HCT116 (cell line): ENCODE measurements at regions not wholly inside any gene's neighbourhood (a gene's known extent, or its start where the extent isn't known, plus 50 kb on each side); places are given as distances from the start of the nearest gene placed in this dataset.

Source experiments
- ATAC-seq: fragments of 200-7000 bp; cut with Tn5 transposase; 2 replicates; pipeline ENCODE4 v1.9.1; 2020; ENCODE audit warnings: mild to moderate bottlenecking, moderate library complexity
- BruUV-seq: library from RNA; stranded (reverse); fragments of 400-500 nt; replicated peaks from 2 replicates; lab custom pipeline; 2021; lab: Mats Ljungman, UMichigan
- CTCF ChIA-PET: fragments of 300-600 bp; sonication (Branson Sonifier 250); formaldehyde crosslinking; loops from one replicate; lab custom pipeline; 2021; ENCODE audit warnings: antibody characterized with exemption; lab: Charles Lee
- POLR2A ChIA-PET: fragments of 300-600, 350-600 bp; sonication (Branson Sonifier 250); formaldehyde crosslinking; loops from one replicate; lab custom pipeline; 2021; ENCODE audit warnings: antibody characterized with exemption; lab: Charles Lee
- RAD21 ChIA-PET, 2 experiments: fragments of 300-600 bp; sonication (Branson Sonifier 250); formaldehyde crosslinking; loops; one replicate each; lab custom pipeline; 2023; ENCODE audit warnings: low total read pairs in 2 of 2; ENCODE audit not compliant: uncharacterized antibody in 2 of 2, unreplicated experiment in 2 of 2, low non-redundant PET in 1 of 2; lab: Charles Lee
- DNase-seq: peaks from one replicate; pipeline ENCODE4 v3.0.0-alpha.2; 2010; ENCODE audit warnings: low read depth, low spot score
- H2AFZ ChIP-seq: fragments of 200-600 bp; shearing (Covaris generic), sonication (generic); 2 replicates; pipeline ENCODE4 v1.6.1; 2017; ENCODE audit warnings: low read depth, mixed run types, mixed read lengths, antibody characterized with exemption, low read length; ENCODE audit not compliant: poor library complexity, severe bottlenecking
- H3K27ac ChIP-seq: 2 replicates; pipeline ENCODE4 v1.5.1; 2012; ENCODE audit warnings: low read depth, low read length
- H3K27me3 ChIP-seq: fragments of 200-600 bp; sonication (generic); 2 replicates; pipeline ENCODE4 v1.6.1; 2016; ENCODE audit warnings: mixed run types, low read length, mixed read lengths; ENCODE audit not compliant: insufficient read depth
- H3K36me3 ChIP-seq, 2 experiments: fragments of 200-500 bp in 1 of 2; fragments of 200-600 bp in 1 of 2; sonication (Bioruptor generic) in 1 of 2; sonication (generic) in 1 of 2; 2 replicates each; pipeline versions ENCODE4 v1.5.1 to v1.6.1; 2014 to 2016; ENCODE audit warnings: low read length in 2 of 2, inconsistent platforms in 1 of 2, mixed read lengths in 1 of 2, mixed run types in 1 of 2; ENCODE audit not compliant: insufficient read depth in 2 of 2, control insufficient read depth in 1 of 2
- H3K4me1 ChIP-seq, 2 experiments: fragments of 200-600 bp in 1 of 2; sonication (generic) in 1 of 2; 2 replicates each; pipeline versions ENCODE4 v1.5.1 to v1.6.1; 2012 to 2017; ENCODE audit warnings: low read length in 2 of 2, inconsistent platforms in 1 of 2, mild to moderate bottlenecking in 1 of 2, mixed read lengths in 1 of 2, mixed run types in 1 of 2, moderate library complexity in 1 of 2; ENCODE audit not compliant: insufficient read depth in 2 of 2, control insufficient read depth in 1 of 2
- H3K4me2 ChIP-seq: fragments of 200-600 bp; sonication (generic); 2 replicates; pipeline ENCODE4 v1.6.1; 2017; ENCODE audit warnings: mixed run types, low read length, mixed read lengths
- H3K4me3 ChIP-seq, 2 experiments: fragments of 200-600 bp in 1 of 2; sonication (generic) in 1 of 2; replicated peaks in 1 of 2; 2 replicates each; pipeline ENCODE4 v1.5.1; 2011 to 2016; ENCODE audit warnings: low read length in 2 of 2, control low read depth in 1 of 2, low read depth in 1 of 2, mild to moderate bottlenecking in 1 of 2, mixed read lengths in 1 of 2, mixed run types in 1 of 2
- H3K79me2 ChIP-seq: fragments of 200-600 bp; sonication (generic); 2 replicates; pipeline ENCODE4 v1.6.1; 2017; ENCODE audit warnings: mild to moderate bottlenecking, mixed run types, low read length, moderate library complexity, mixed read lengths; ENCODE audit not compliant: insufficient read depth
- H3K9ac ChIP-seq: fragments of 200-600 bp; sonication (generic); 2 replicates; pipeline ENCODE4 v1.6.1; 2016; ENCODE audit warnings: low read length, mixed read lengths
- H3K9me2 ChIP-seq: fragments of 200-600 bp; sonication (generic), shearing (Covaris generic); 2 replicates; pipeline ENCODE4 v1.6.1; 2017; ENCODE audit warnings: mixed run types, mild to moderate bottlenecking, moderate library complexity; ENCODE audit not compliant: insufficient read depth
- H3K9me3 ChIP-seq, 2 experiments: fragments of 200-500 bp in 1 of 2; fragments of 200-600 bp in 1 of 2; sonication (Bioruptor generic) in 1 of 2; sonication (generic) in 1 of 2; 2 replicates each; pipeline ENCODE4 v1.6.1; 2014 to 2017; ENCODE audit warnings: low read length in 2 of 2, mixed read lengths in 2 of 2, inconsistent platforms in 1 of 2, low read depth in 1 of 2, mild to moderate bottlenecking in 1 of 2, mixed run types in 1 of 2, moderate library complexity in 1 of 2; ENCODE audit not compliant: control insufficient read depth in 1 of 2, insufficient read depth in 1 of 2
- H4K20me1 ChIP-seq: fragments of 200-600 bp; sonication (generic), shearing (Covaris generic); 2 replicates; pipeline ENCODE4 v1.6.1; 2017; ENCODE audit warnings: mixed run types, mild to moderate bottlenecking, moderate library complexity; ENCODE audit not compliant: insufficient read depth
- EGR1 ChIP-seq: IDR thresholded peaks from 2 replicates; pipeline ENCODE4 v1.6.1; 2012; ENCODE audit warnings: low read depth
- ELF1 ChIP-seq: IDR thresholded peaks from 2 replicates; pipeline ENCODE4 v1.6.1; 2012; ENCODE audit warnings: low read depth, borderline replicate concordance
- EZH2 ChIP-seq: fragments of 200-600 bp; sonication (generic); IDR thresholded peaks from 2 replicates; pipeline ENCODE4 v1.6.1; 2017; ENCODE audit warnings: antibody characterized with exemption, mixed run types
- JUND ChIP-seq: IDR thresholded peaks from 2 replicates; pipeline ENCODE4 v1.6.1; 2012
- SIN3A ChIP-seq: IDR thresholded peaks from 2 replicates; pipeline ENCODE4 v1.6.1; 2012; ENCODE audit warnings: low read depth
- TCF7L2 ChIP-seq: IDR thresholded peaks from 2 replicates; pipeline ENCODE4 v1.7.0; 2011; ENCODE audit warnings: borderline replicate concordance, inconsistent platforms; ENCODE audit not compliant: insufficient read depth, insufficient read length; ENCODE audit errors: extremely low read depth
- ZFX ChIP-seq: fragments of 450-650 bp; IDR thresholded peaks from 2 replicates; pipeline ENCODE4 v1.6.1; 2017
- intact Hi-C: fragments of 100-400 bp; cut with micrococcal nuclease; formaldehyde crosslinking; loops from 2 replicates; pipeline ENCODE4 v1.10.0; 2022

DNA sequence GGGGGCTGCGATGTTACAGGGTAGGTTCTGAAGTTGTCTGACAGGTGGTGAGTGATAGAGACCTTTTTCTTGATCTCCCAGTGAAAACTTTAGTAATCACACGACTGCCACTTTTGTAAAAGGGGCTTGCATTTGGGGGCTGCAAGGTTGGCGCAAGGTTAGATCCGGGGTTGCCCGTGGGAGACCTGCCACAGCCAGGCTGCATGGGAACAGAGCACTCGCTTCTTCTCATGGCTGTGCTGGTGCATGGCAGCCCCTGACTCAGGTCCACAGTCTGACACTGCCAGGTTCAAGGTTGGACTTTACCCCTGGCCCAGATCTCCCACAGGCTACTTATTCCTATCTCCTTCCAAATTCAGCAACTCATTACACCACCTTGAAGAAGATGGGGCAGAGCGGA lies 1190.4 kb downstream of the UQCRFS1 start:
- BruUV-seq, result no TSS peak
- H3K9ac ChIP-seq, result no peak overlapping the region
- intact Hi-C loops, result no loop called here

DNA sequence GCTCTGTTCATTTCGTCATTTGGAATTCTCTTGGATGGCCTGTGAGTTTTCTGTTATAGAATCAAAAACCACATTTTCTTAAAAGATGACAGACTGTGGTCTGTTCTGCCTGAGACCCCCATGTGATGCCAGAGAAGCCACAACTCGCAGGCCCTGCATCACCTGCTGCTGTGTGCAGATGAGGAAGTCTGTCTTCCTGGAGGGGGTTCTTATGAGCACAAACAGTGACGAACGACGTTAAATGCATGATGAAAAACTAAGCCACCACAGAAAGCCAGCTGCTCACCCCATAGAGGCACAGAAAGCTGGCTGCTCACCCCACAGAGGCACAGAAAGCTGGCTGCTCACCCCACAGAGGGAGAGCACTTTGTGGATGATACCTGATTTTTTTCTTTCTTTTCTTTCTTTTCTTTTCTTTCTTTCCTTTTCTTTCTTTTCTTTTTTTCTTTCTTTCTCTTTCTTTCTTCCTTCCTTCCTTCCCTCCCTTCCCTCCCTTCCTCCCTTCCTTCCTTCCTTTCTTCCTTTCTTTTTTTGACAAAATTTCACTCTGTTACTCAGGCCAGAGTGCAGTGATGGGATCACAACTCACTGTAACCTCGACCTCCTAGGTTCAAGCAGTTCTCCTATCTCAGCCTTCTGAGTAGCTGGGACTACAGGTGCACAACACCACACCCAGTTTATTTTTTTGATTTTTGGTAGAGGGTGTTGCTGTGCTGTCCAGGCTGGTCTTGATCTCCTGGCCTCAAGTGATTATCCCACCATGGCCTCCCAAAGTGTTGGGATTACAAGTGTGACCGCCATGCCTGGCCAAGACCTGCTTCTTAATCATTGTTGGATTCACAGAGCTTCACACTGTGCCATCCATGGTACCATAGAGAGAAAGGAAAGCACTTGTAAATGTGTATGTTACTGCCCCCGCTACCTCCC lies 1191.4 kb downstream of the UQCRFS1 start:
- H2AFZ ChIP-seq, result no peak overlapping the region
- H4K20me1 ChIP-seq, result no peaks in the 10 kb centered on the region
- TF ChIP-seq ELF1 (no peak), ZFX (no peak), EGR1 (no peak), EZH2 (no peak), SIN3A (no peak)
- intact Hi-C loops, result no loop called here
- H3K9me2 ChIP-seq, result no peaks in the 10 kb centered on the region
- H3K4me3 ChIP-seq, result no peak overlapping the region
- no peaks in the 10 kb centered on the region for H3K4me1 ChIP-seq
- no TSS peak for BruUV-seq
- peaks cover 0 to 35% of the 10 kb centered on the region in 2 experiments; a peak in 2 of 4 replicates for H3K9me3 ChIP-seq
- H3K9ac ChIP-seq, result no peak overlapping the region
- ATAC-seq (no peak), DNase-seq (no peak)
- no peak overlapping the region for H3K27ac ChIP-seq
- POLR2A ChIA-PET, result no interaction called here
- H3K36me3 ChIP-seq, result no peaks in the 10 kb centered on the region
- no peaks in the 10 kb centered on the region for H3K27me3 ChIP-seq
- H3K4me2 ChIP-seq, result no peak overlapping the region
- no peaks in the 10 kb centered on the region for H3K79me2 ChIP-seq
- CTCF ChIA-PET, result no interaction called here
- RAD21 ChIA-PET, result no interaction called here

More for the DNA sequence above, 1190.4 kb downstream of the UQCRFS1 start:
- no peaks in the 10 kb centered on the region for H3K79me2 ChIP-seq
- CTCF ChIA-PET, result no interaction called here
- no peak overlapping the region for H3K4me3 ChIP-seq
- no peaks in the 10 kb centered on the region for H3K27me3 ChIP-seq
- no peak overlapping the region for H2AFZ ChIP-seq
- no peak overlapping the region for H3K27ac ChIP-seq
- TF ChIP-seq JUND, result no peak
- TF ChIP-seq TCF7L2, result no peak
- TF ChIP-seq, all 23 proteins: peak for 0
- no peaks in the 10 kb centered on the region for H4K20me1 ChIP-seq
- ChIA-PET RAD21 (no interaction called here), POLR2A (no interaction called here)
- DNase-seq, result no peak
- peaks cover 0 to 36% of the 10 kb centered on the region in 2 experiments; a peak in 2 of 4 replicates for H3K9me3 ChIP-seq
- no peak overlapping the region for H3K4me2 ChIP-seq
- no peak for ATAC-seq
- H3K9me2 ChIP-seq, result no peaks in the 10 kb centered on the region
- H3K4me1 ChIP-seq, result no peaks in the 10 kb centered on the region
- no peaks in the 10 kb centered on the region for H3K36me3 ChIP-seq
